Upper lobe of left lung (tissue), 4 donors: ENCODE measurements at regions not wholly inside any gene's neighbourhood (a gene's known extent, or its start where the extent isn't known, plus 50 kb on each side); places are given as distances from the start of the nearest gene placed in this dataset.

ENCODE experiments used
- CTCF ChIP-seq, 6 experiments: fragments of 450-650 bp in 4 of 6; fragments of 200-600 bp in 2 of 6; sonication (generic) in 2 of 6; IDR thresholded peaks; one replicate each; pipeline ENCODE4 v1.5.1; 2016 to 2019; ENCODE audit warnings: antibody characterized with exemption in 6 of 6
- POLR2A ChIP-seq, 4 donors: fragments of 450-650 bp; IDR thresholded peaks; one replicate each; pipeline ENCODE4 v1.5.1; 2016 to 2017; ENCODE audit warnings: antibody characterized with exemption in 4 of 4, mild to moderate bottlenecking in 2 of 4

- TF ChIP-seq CTCF (IDR thresholded peaks at IDR 0.05): no peak
- TF ChIP-seq POLR2A (IDR thresholded peaks at IDR 0.05): no peak
These were observed 196.2 kb upstream of the SMIM30 start for GRCh38 chr7:113314594-113314993.
